Lower lobe of right lung (tissue), 2 donors: ENCODE measurements at regions not wholly inside any gene's neighbourhood (a gene's known extent, or its start where the extent isn't known, plus 50 kb on each side); places are given as distances from the start of the nearest gene placed in this dataset.

Experiments used
- ATAC-seq, 2 donors: fragments of 200-7000 bp; cut with Tn5 transposase; one replicate each; pipeline ENCODE4 v1.9.1; 2020 to 2022; ENCODE audit warnings: mild to moderate bottlenecking in 2 of 2, moderate library complexity in 2 of 2
- DNase-seq: peaks from one replicate; pipeline ENCODE4 v3.0.0-alpha.2; 2020
- H3K27ac ChIP-seq: fragments of 200-600 bp; one replicate; pipeline ENCODE4 v1.8.0; 2022
- H3K27me3 ChIP-seq: fragments of 200-600 bp; one replicate; pipeline ENCODE4 v1.8.0; 2022; ENCODE audit warnings: low read depth
- H3K36me3 ChIP-seq: fragments of 200-600 bp; one replicate; pipeline ENCODE4 v1.8.0; 2022; ENCODE audit warnings: mild to moderate bottlenecking
- H3K4me1 ChIP-seq: fragments of 200-600 bp; one replicate; pipeline ENCODE4 v1.8.0; 2022
- H3K4me3 ChIP-seq: fragments of 200-600 bp; one replicate; pipeline ENCODE4 v1.8.0; 2022; ENCODE audit warnings: mild to moderate bottlenecking
- H3K9me3 ChIP-seq: fragments of 200-600 bp; one replicate; pipeline ENCODE4 v1.8.0; 2022
- intact Hi-C: fragments of 100-400 bp; cut with DNase I; formaldehyde crosslinking; loops from one replicate; pipeline ENCODE4 v1.11.0; 2022
- TF ChIP-seq, protein P1 (sequence below): fragments of 200-600 bp; IDR thresholded peaks from one replicate; pipeline ENCODE4 v1.8.0; 2022; ENCODE audit warnings: antibody characterized with exemption, mild to moderate bottlenecking
- donor health status: DM: no; HTN: yes; CAD: no; lungs with severe emphysema.

DNA sequence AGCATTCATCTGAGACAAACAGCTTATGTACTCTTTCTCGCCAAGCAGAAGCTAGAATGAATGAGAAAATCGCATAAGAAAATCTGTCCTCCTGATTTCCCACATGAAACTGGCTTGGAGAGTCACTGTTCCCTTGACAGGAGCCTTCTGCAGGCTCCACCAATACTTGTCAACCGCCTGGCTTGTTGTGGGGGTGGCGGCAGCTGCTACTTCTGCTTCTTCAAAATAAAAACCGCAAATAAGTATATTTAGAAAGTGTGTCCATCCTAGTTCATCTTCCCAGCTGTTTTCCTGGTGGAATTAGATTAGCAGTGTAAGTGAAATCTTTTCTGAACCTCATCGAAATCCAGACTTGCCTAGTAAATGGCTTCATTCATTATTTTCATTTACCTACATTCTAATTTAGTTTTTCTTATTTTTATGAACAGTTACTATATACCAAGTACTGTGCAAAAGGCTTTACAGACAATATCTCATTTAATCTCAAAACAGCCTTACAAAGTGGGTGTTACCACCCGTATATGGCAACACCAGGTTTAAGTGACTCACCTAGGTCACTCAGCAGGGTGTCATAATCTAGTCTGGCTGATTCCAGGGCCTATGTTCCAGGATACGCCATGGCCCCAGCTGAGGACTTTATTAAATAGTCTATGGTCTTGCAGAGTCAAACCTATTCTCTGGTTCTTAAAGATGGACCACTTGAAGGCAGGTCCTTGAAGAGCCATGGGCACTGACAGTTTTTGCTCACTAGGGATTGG is 104.6 kb upstream of the IGFBP7 start:
- no peak overlapping the region for H3K4me3 ChIP-seq
- intact Hi-C loops: no loop called here
- no peak overlapping the region for H3K27ac ChIP-seq
- DNase-seq (no peak), ATAC-seq (no peak)
- no peaks in the 10 kb centered on the region for H3K27me3 ChIP-seq
- no peaks in the 10 kb centered on the region for H3K9me3 ChIP-seq
- TF ChIP-seq, protein P1, sequence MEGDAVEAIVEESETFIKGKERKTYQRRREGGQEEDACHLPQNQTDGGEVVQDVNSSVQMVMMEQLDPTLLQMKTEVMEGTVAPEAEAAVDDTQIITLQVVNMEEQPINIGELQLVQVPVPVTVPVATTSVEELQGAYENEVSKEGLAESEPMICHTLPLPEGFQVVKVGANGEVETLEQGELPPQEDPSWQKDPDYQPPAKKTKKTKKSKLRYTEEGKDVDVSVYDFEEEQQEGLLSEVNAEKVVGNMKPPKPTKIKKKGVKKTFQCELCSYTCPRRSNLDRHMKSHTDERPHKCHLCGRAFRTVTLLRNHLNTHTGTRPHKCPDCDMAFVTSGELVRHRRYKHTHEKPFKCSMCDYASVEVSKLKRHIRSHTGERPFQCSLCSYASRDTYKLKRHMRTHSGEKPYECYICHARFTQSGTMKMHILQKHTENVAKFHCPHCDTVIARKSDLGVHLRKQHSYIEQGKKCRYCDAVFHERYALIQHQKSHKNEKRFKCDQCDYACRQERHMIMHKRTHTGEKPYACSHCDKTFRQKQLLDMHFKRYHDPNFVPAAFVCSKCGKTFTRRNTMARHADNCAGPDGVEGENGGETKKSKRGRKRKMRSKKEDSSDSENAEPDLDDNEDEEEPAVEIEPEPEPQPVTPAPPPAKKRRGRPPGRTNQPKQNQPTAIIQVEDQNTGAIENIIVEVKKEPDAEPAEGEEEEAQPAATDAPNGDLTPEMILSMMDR: no peak
- no peaks in the 10 kb centered on the region for H3K36me3 ChIP-seq
- no peaks in the 10 kb centered on the region for H3K4me1 ChIP-seq

DNA sequence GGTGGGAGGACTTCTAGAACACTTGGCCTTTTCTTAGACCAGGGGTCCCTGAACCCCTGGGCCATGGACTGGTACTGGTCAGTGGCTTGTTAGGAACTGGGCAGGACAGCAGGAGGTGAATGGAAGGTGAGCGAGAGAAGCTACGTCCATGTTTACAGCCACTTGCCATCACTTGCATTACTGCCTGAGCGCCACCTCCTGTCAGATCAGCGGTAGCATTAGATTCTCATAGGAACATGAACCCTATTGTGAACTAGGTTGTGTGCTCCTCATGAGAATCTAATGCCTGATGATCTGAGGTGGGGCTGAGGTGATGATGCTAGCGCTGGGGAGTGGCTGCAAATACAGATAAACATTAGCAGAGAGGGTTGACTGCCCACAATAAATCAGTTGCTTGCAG is 100.9 kb upstream of the IGFBP7 start:
- Histone ChIP-seq H3K27me3 (no peaks in the 10 kb centered on the region), H3K4me1 (no peaks in the 10 kb centered on the region), H3K9me3 (no peaks in the 10 kb centered on the region), H3K27ac (no peak overlapping the region), H3K4me3 (no peak overlapping the region), H3K36me3 (no peaks in the 10 kb centered on the region)
- TF ChIP-seq, protein P1: no peak
- intact Hi-C loops: no loop called here
- ATAC-seq: no peak
- no peak for DNase-seq

DNA sequence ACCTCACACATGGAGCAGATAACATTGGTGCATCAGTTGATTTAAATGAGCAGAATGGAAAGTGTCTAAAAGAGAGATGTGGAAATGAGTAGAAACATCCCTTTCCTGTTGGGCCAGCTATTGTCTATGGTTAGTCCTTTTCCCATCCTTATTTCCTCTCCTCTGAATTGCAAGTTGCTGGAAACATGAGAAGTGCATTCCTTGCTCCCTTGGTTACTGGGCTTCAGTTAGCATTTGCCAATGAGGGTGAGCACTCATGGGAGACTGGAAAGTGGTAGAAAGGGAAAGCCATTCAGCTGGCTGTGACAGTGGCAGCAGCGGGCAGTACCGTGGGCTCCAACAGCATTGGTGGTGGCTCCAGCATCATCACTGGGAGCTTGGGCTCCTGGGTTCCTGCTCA is 96.0 kb upstream of the IGFBP7 start:
- DNase-seq (no peak), ATAC-seq (no peak)
- H3K36me3 ChIP-seq: no peaks in the 10 kb centered on the region
- no peaks in the 10 kb centered on the region for H3K9me3 ChIP-seq
- H3K27ac ChIP-seq: no peak overlapping the region
- intact Hi-C loops: no loop called here
- H3K4me1 ChIP-seq: no peaks in the 10 kb centered on the region
- TF ChIP-seq, protein P1: no peak
- H3K4me3 ChIP-seq: no peak overlapping the region
- H3K27me3 ChIP-seq: no peaks in the 10 kb centered on the region

DNA sequence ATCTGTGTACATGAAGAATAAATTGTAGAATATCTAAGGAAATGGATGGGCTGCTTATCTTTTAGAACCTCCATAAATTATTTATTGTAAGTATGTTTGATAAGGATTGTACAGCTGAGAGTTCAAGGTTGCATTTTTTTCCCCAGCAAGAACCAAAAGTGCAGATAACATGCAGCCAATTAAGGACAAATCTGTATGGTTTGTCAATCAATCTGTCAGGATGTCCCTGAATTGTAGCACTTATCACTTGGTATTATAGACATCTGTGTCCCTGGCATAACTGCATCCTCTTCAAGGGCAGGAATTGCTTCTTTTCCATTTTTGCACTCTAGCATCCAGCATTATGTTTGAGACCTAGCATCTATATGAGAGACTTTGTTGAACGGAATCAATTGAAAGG is 95.4 kb upstream of the IGFBP7 start:
- Histone ChIP-seq H3K27me3 (no peaks in the 10 kb centered on the region), H3K4me1 (no peaks in the 10 kb centered on the region), H3K27ac (no peak overlapping the region), H3K36me3 (no peaks in the 10 kb centered on the region), H3K4me3 (no peak overlapping the region), H3K9me3 (no peaks in the 10 kb centered on the region)
- DNase-seq: no peak
- TF ChIP-seq, protein P1: no peak
- intact Hi-C loops: no loop called here
- no peak for ATAC-seq

DNA sequence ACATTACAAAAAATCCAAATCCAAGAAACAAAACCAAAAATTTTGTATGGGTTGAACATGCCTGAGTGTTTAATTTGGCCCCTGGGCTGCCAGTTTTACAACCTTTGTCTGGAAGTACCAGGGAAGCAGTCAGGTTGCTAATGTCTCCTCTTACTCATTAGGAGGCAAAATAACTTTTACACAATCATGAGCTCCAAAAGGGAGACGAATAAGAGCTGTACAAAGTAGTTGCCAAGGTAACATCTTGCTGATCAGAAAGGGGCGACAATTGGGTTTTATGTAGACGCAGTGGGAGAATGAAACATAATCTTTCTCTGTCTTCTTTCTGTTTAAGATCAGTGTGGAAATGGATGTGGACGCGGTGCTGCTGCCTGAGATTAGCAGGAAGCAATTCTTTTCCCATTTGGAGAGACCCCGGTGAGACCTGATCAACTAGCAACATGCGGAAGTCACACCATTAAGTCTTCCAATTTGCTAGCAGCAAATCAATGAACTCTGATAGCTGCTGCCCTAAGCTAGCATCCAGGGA is 90.7 kb upstream of the IGFBP7 start:
- intact Hi-C loops: no loop called here

More for the DNA sequence above, 90.7 kb upstream of the IGFBP7 start:
- Histone ChIP-seq H3K36me3 (no peaks in the 10 kb centered on the region), H3K9me3 (no peaks in the 10 kb centered on the region), H3K27me3 (no peaks in the 10 kb centered on the region), H3K4me1 (no peaks in the 10 kb centered on the region), H3K4me3 (no peak overlapping the region), H3K27ac (no peak overlapping the region)
- TF ChIP-seq, protein P1: no peak
- ATAC-seq: no peak
- DNase-seq: no peak
